GM12878 (cell line): ENCODE measurements at regions not wholly inside any gene's neighbourhood (a gene's known extent, or its start where the extent isn't known, plus 50 kb on each side); places are given as distances from the start of the nearest gene placed in this dataset.
A peak's percentile ranks its signal among the peaks of the same experiment; 100 is the strongest.

Experiments used
- ATF7 ChIP-seq: fragments of 450-650 bp; IDR thresholded peaks from 2 replicates; pipeline ENCODE4 v1.6.1; 2016; ENCODE audit warnings: low read depth, mild to moderate bottlenecking
- BACH1 ChIP-seq: fragments of 450-650 bp; IDR thresholded peaks from 2 replicates; pipeline ENCODE4 v1.6.1; 2017; ENCODE audit warnings: mild to moderate bottlenecking, borderline replicate concordance
- CBX5 ChIP-seq: sonication (generic); IDR thresholded peaks from 2 replicates; pipeline ENCODE4 v1.6.1; 2016; ENCODE audit warnings: low read depth, moderate library complexity, mild to moderate bottlenecking, inconsistent platforms
- CHD1 ChIP-seq: IDR thresholded peaks from 2 replicates; pipeline ENCODE4 v1.6.1; 2012; ENCODE audit warnings: low read depth, low read length, improper control_type of control experiment
- GABPA ChIP-seq: IDR thresholded peaks from 2 replicates; pipeline ENCODE4 v1.6.1; 2014; ENCODE audit warnings: antibody characterized with exemption, low read depth, mild to moderate bottlenecking, inconsistent platforms
- HCFC1 ChIP-seq: fragments of 150-350 bp; IDR thresholded peaks from 2 replicates; pipeline ENCODE4 v1.6.1; 2014; ENCODE audit warnings: low read length
- JUNB ChIP-seq: IDR thresholded peaks from 2 replicates; pipeline ENCODE4 v1.6.1; 2016; ENCODE audit warnings: antibody characterized with exemption, mild to moderate bottlenecking
- MEF2A ChIP-seq: IDR thresholded peaks from 2 replicates; pipeline ENCODE4 v1.6.1; 2011; ENCODE audit warnings: low read depth, mild to moderate bottlenecking, low read length, moderate library complexity; ENCODE audit not compliant: insufficient read depth
- POLR2A ChIP-seq: IDR thresholded peaks from 2 replicates; pipeline ENCODE4 v1.6.1; 2011; ENCODE audit warnings: low read depth, mild to moderate bottlenecking, low read length
- POLR2AphosphoS5 ChIP-seq: IDR thresholded peaks from 2 replicates; pipeline ENCODE4 v1.6.1; 2011; ENCODE audit warnings: mild to moderate bottlenecking, low read length, inconsistent platforms
- SIX5 ChIP-seq: IDR thresholded peaks from 2 replicates; pipeline ENCODE4 v1.6.1; 2011; ENCODE audit warnings: mild to moderate bottlenecking, low read depth, low read length, moderate library complexity; ENCODE audit not compliant: severe bottlenecking
- TCF3 ChIP-seq: IDR thresholded peaks from 2 replicates; pipeline ENCODE4 v1.6.1; 2012; ENCODE audit warnings: low read depth, mild to moderate bottlenecking, low read length, borderline replicate concordance; ENCODE audit not compliant: insufficient read depth
- YY1 ChIP-seq: IDR thresholded peaks from 2 replicates; pipeline ENCODE4 v1.6.1; 2011; ENCODE audit warnings: low read depth, mild to moderate bottlenecking, low read length
- ZBED1 ChIP-seq: IDR thresholded peaks from 2 replicates; pipeline ENCODE4 v1.6.1; 2016; ENCODE audit warnings: borderline replicate concordance
- ZNF384 ChIP-seq: IDR thresholded peaks from 2 replicates; pipeline ENCODE4 v1.6.1; 2012; ENCODE audit warnings: low read depth, mild to moderate bottlenecking, low read length, improper control_type of control experiment, borderline replicate concordance
- TF ChIP-seq, protein P1 (sequence below): fragments of 450-650 bp; IDR thresholded peaks from 2 replicates; pipeline ENCODE4 v1.6.1; 2018; ENCODE audit warnings: mild to moderate bottlenecking, low read depth, moderate library complexity; ENCODE audit not compliant: partially characterized antibody
- TF ChIP-seq, protein P2 (sequence below): fragments of 450-650 bp; IDR thresholded peaks from 2 replicates; pipeline ENCODE4 v1.6.1; 2016; ENCODE audit warnings: mild to moderate bottlenecking
- TF ChIP-seq, protein P3 (sequence below): fragments of 450-650 bp; conservative IDR thresholded peaks from 2 replicates; pipeline ENCODE4 v1.6.1; 2017; ENCODE audit warnings: mild to moderate bottlenecking, moderate library complexity
- TF ChIP-seq, protein P4 (sequence below): fragments of 450-650 bp; IDR thresholded peaks from 2 replicates; pipeline ENCODE4 v1.6.1; 2016; ENCODE audit warnings: mild to moderate bottlenecking, moderate library complexity, borderline replicate concordance
- TF ChIP-seq, protein P5 (sequence below): IDR thresholded peaks from 2 replicates; pipeline ENCODE4 v1.6.1; 2012; ENCODE audit warnings: low read depth, low read length, improper control_type of control experiment

DNA sequence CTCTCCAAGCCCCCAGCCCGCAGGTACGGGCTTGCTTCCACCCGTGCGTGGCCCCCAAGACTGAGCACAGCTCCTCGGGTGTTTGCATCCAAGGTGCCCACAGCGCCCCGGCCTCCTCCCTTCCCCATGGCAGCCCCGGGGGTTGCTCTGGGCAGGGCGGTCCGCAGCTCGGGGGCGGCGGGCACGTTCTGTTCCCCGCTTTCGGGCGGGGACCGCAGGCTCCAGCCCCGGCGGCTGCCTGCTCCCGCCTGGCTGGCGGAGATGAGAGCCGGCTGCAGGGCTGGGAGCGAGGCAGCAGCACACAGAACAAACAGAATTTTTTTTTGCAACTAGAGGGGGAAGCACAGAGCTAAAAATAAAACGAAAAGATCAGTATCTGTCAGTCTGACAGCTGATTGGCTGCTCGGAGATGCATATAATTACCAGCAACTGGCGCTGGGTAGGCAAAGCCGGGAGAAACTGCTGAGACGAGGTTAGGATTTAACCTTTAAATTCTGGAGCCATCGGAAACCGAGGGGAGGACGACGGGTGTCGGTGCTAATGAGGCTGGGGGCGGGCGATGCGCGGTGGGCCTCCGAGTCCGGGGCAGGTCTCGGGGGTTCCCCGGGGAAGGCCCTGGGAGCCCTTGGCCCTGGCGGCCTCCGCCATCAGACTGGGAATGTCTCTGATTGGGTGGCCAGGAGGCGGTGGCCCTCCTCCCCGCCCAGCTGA is 142.7 kb upstream of the IER5L start (continued):
- TF ChIP-seq, protein P1, sequence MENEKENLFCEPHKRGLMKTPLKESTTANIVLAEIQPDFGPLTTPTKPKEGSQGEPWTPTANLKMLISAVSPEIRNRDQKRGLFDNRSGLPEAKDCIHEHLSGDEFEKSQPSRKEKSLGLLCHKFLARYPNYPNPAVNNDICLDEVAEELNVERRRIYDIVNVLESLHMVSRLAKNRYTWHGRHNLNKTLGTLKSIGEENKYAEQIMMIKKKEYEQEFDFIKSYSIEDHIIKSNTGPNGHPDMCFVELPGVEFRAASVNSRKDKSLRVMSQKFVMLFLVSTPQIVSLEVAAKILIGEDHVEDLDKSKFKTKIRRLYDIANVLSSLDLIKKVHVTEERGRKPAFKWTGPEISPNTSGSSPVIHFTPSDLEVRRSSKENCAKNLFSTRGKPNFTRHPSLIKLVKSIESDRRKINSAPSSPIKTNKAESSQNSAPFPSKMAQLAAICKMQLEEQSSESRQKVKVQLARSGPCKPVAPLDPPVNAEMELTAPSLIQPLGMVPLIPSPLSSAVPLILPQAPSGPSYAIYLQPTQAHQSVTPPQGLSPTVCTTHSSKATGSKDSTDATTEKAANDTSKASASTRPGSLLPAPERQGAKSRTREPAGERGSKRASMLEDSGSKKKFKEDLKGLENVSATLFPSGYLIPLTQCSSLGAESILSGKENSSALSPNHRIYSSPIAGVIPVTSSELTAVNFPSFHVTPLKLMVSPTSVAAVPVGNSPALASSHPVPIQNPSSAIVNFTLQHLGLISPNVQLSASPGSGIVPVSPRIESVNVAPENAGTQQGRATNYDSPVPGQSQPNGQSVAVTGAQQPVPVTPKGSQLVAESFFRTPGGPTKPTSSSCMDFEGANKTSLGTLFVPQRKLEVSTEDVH = no peak
- TF ChIP-seq TCF3 (no peak), POLR2A (no peak; the same call in 1 of the 2 replicates), GABPA (no peak), SIX5 (no peak), ATF7 (no peak), CBX5 (no peak), YY1 (0 out of 2 replicates have a peak, but pooled peaks have one; percentile 20), POLR2AphosphoS5 (no peak), BACH1 (no peak), MEF2A (peak; percentile 55; the same call in 1 of the 2 replicates), CHD1 (no peak), ZNF384 (peak; percentile 66; the same call in 1 of the 2 replicates), ZBED1 (no peak), HCFC1 (no peak), JUNB (no peak)
- TF ChIP-seq, protein P2, sequence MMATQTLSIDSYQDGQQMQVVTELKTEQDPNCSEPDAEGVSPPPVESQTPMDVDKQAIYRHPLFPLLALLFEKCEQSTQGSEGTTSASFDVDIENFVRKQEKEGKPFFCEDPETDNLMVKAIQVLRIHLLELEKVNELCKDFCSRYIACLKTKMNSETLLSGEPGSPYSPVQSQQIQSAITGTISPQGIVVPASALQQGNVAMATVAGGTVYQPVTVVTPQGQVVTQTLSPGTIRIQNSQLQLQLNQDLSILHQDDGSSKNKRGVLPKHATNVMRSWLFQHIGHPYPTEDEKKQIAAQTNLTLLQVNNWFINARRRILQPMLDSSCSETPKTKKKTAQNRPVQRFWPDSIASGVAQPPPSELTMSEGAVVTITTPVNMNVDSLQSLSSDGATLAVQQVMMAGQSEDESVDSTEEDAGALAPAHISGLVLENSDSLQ = peak; percentile 82
- TF ChIP-seq, protein P3, sequence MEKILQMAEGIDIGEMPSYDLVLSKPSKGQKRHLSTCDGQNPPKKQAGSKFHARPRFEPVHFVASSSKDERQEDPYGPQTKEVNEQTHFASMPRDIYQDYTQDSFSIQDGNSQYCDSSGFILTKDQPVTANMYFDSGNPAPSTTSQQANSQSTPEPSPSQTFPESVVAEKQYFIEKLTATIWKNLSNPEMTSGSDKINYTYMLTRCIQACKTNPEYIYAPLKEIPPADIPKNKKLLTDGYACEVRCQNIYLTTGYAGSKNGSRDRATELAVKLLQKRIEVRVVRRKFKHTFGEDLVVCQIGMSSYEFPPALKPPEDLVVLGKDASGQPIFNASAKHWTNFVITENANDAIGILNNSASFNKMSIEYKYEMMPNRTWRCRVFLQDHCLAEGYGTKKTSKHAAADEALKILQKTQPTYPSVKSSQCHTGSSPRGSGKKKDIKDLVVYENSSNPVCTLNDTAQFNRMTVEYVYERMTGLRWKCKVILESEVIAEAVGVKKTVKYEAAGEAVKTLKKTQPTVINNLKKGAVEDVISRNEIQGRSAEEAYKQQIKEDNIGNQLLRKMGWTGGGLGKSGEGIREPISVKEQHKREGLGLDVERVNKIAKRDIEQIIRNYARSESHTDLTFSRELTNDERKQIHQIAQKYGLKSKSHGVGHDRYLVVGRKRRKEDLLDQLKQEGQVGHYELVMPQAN = no peak
- TF ChIP-seq, protein P4, sequence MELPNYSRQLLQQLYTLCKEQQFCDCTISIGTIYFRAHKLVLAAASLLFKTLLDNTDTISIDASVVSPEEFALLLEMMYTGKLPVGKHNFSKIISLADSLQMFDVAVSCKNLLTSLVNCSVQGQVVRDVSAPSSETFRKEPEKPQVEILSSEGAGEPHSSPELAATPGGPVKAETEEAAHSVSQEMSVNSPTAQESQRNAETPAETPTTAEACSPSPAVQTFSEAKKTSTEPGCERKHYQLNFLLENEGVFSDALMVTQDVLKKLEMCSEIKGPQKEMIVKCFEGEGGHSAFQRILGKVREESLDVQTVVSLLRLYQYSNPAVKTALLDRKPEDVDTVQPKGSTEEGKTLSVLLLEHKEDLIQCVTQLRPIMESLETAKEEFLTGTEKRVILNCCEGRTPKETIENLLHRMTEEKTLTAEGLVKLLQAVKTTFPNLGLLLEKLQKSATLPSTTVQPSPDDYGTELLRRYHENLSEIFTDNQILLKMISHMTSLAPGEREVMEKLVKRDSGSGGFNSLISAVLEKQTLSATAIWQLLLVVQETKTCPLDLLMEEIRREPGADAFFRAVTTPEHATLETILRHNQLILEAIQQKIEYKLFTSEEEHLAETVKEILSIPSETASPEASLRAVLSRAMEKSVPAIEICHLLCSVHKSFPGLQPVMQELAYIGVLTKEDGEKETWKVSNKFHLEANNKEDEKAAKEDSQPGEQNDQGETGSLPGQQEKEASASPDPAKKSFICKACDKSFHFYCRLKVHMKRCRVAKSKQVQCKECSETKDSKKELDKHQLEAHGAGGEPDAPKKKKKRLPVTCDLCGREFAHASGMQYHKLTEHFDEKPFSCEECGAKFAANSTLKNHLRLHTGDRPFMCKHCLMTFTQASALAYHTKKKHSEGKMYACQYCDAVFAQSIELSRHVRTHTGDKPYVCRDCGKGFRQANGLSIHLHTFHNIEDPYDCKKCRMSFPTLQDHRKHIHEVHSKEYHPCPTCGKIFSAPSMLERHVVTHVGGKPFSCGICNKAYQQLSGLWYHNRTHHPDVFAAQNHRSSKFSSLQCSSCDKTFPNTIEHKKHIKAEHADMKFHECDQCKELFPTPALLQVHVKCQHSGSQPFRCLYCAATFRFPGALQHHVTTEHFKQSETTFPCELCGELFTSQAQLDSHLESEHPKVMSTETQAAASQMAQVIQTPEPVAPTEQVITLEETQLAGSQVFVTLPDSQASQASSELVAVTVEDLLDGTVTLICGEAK = no peak
- TF ChIP-seq, protein P5, sequence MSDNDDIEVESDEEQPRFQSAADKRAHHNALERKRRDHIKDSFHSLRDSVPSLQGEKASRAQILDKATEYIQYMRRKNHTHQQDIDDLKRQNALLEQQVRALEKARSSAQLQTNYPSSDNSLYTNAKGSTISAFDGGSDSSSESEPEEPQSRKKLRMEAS = no peak
